A549 (cell line): ENCODE measurements at regions not wholly inside any gene's neighbourhood (a gene's known extent, or its start where the extent isn't known, plus 50 kb on each side); places are given as distances from the start of the nearest gene placed in this dataset.

Experiments used
- ATAC-seq, 2 experiments: fragments of 200-7000 bp in 1 of 2; fragments of >200 bp in 1 of 2; cut with Nextera tagmentation in 1 of 2; cut with Tn5 transposase in 1 of 2; 3 replicates each; pipeline versions ENCODE4 v1.8.0 to v1.9.1; 2018 to 2020; ENCODE audit warnings: mild to moderate bottlenecking in 1 of 2, moderate library complexity in 1 of 2
- CTCF ChIA-PET: fragments of 300-600 bp; sonication (Branson Sonifier 250); formaldehyde crosslinking; extraction: SDS; loops from one replicate; lab custom pipeline; 2021; ENCODE audit warnings: antibody characterized with exemption, inconsistent platforms; lab: Yijun Ruan, JAX
- POLR2A ChIA-PET: fragments of 350-600 bp; formaldehyde crosslinking; extraction: SDS; loops from one replicate; lab custom pipeline; 2021; ENCODE audit warnings: antibody characterized with exemption, inconsistent platforms; lab: Yijun Ruan, JAX
- DNase-seq, 2 experiments: peaks; one replicate each; pipeline versions ENCODE4 v3.0.0 to v3.0.0-alpha.2; 2011 to 2016; ENCODE audit warnings: low read depth in 1 of 2, low spot score in 1 of 2
- FAIRE-seq: peaks from 2 replicates; lab custom pipeline; 2011; peaks lifted over from hg19 to GRCh38; lab: Jason Lieb, UNC
- H3K27ac ChIP-seq, 2 experiments: fragments of >200 bp; sonication (Bioruptor Twin); formaldehyde crosslinking; 3 replicates each; pipeline ENCODE4 v1.5.1; 2016 to 2017
- H3K4me1 ChIP-seq: fragments of >200 bp; sonication (Bioruptor Twin); formaldehyde crosslinking; 3 replicates; pipeline ENCODE4 v1.6.1; 2016
- H3K4me2 ChIP-seq: fragments of >200 bp; sonication (Bioruptor Twin); formaldehyde crosslinking; 3 replicates; pipeline ENCODE4 v1.6.1; 2016
- H3K4me3 ChIP-seq: fragments of >200 bp; sonication (Bioruptor Twin); formaldehyde crosslinking; 3 replicates; pipeline ENCODE4 v1.5.1; 2016
- H3K9me3 ChIP-seq: fragments of >200 bp; sonication (Bioruptor Twin); formaldehyde crosslinking; 3 replicates; pipeline ENCODE4 v1.6.1; 2016
- CHD2 ChIP-seq: fragments of 150-350 bp; IDR thresholded peaks from 2 replicates; pipeline ENCODE4 v1.6.1; 2014; ENCODE audit warnings: low read length; ENCODE audit not compliant: partially characterized antibody
- EHF ChIP-seq: fragments of 250-450 bp; sonication (Bioruptor Pico); IDR thresholded peaks from 2 replicates; pipeline ENCODE4 v1.5.0; 2020; ENCODE audit warnings: mild to moderate bottlenecking
- FOSB ChIP-seq: fragments of 250-450 bp; sonication (Bioruptor Pico); IDR thresholded peaks from 2 replicates; pipeline ENCODE4 v1.5.0; 2020; ENCODE audit warnings: mild to moderate bottlenecking, moderate library complexity
- GATA3 ChIP-seq: IDR thresholded peaks from 2 replicates; pipeline ENCODE4 v1.6.1; 2012; ENCODE audit warnings: borderline replicate concordance
- HDAC2 ChIP-seq: fragments of 200-600 bp; sonication (generic); IDR thresholded peaks from 2 replicates; pipeline ENCODE4 v1.6.1; 2016
- HOXA7 ChIP-seq: fragments of 250-450 bp; sonication (Bioruptor Pico); IDR thresholded peaks from 2 replicates; pipeline ENCODE4 v1.5.0; 2020; ENCODE audit warnings: mild to moderate bottlenecking, moderate library complexity
- JUNB ChIP-seq: fragments of >200 bp; sonication (Bioruptor Twin); formaldehyde crosslinking; IDR thresholded peaks from 2 replicates; pipeline ENCODE4 v1.6.1; 2016
- KDM1A ChIP-seq: fragments of 200-600 bp; sonication (generic); IDR thresholded peaks from 2 replicates; pipeline ENCODE4 v1.6.1; 2016; ENCODE audit warnings: low read depth, mild to moderate bottlenecking
- MAZ ChIP-seq: fragments of 150-350 bp; IDR thresholded peaks from 2 replicates; pipeline ENCODE4 v1.6.1; 2014; ENCODE audit warnings: antibody characterized with exemption, low read depth, low read length, borderline replicate concordance
- MYC ChIP-seq: IDR thresholded peaks from 2 replicates; pipeline ENCODE4 v1.6.1; 2012; ENCODE audit warnings: mild to moderate bottlenecking, inconsistent platforms, low read length, improper control_type of control experiment, borderline replicate concordance
- NFE2L2 ChIP-seq: fragments of 150-350 bp; conservative IDR thresholded peaks from 2 replicates; pipeline ENCODE4 v1.6.1; 2014; ENCODE audit warnings: low read length
- NR3C1 ChIP-seq: fragments of >200 bp; sonication (Bioruptor Twin); formaldehyde crosslinking; IDR thresholded peaks from 3 replicates; pipeline ENCODE4 v1.6.1; 2017
- POLR2AphosphoS2 ChIP-seq: conservative IDR thresholded peaks from 2 replicates; pipeline ENCODE4 v1.6.1; 2012; ENCODE audit warnings: low read length, improper control_type of control experiment, inconsistent platforms
- RAD21 ChIP-seq, 2 experiments: fragments of >200 bp in 1 of 2; sonication (Bioruptor Twin) in 1 of 2; formaldehyde crosslinking in 1 of 2; IDR thresholded peaks in 1 of 2; conservative IDR thresholded peaks in 1 of 2; 2 replicates in 1 of 2; 3 replicates in 1 of 2; pipeline ENCODE4 v1.6.1; 2012 to 2018; ENCODE audit warnings: inconsistent platforms in 1 of 2
- RNF2 ChIP-seq: fragments of 200-600 bp; sonication (generic); IDR thresholded peaks from 2 replicates; pipeline ENCODE4 v1.6.1; 2016; ENCODE audit warnings: low read depth, mild to moderate bottlenecking, antibody characterized with exemption, moderate library complexity, borderline replicate concordance
- TP53 ChIP-seq: fragments of 250-450 bp; sonication (Bioruptor Pico); IDR thresholded peaks from 2 replicates; pipeline ENCODE4 v1.5.0; 2021; ENCODE audit warnings: mild to moderate bottlenecking, moderate library complexity
- WGBS: methylation state at CpG from one replicate; pipeline ENCODE4 v1.1.6; 2017; ENCODE audit errors: missing lambda C conversion rate; 5-methylcytosine and 5-hydroxymethylcytosine counted together
- small RNA-seq, 6 experiments: library from RNA; depleted of rRNA; stranded (forward); fragments of <200 nt; gene quantifications; one replicate each; pipeline ENCODE3, GENCODE V24; 2012
- TF ChIP-seq, protein P1 (sequence below): fragments of 250-450 bp; sonication (Bioruptor Pico); IDR thresholded peaks from 2 replicates; pipeline ENCODE4 v1.5.0; 2020; ENCODE audit warnings: low read depth, mild to moderate bottlenecking, moderate library complexity

DNA sequence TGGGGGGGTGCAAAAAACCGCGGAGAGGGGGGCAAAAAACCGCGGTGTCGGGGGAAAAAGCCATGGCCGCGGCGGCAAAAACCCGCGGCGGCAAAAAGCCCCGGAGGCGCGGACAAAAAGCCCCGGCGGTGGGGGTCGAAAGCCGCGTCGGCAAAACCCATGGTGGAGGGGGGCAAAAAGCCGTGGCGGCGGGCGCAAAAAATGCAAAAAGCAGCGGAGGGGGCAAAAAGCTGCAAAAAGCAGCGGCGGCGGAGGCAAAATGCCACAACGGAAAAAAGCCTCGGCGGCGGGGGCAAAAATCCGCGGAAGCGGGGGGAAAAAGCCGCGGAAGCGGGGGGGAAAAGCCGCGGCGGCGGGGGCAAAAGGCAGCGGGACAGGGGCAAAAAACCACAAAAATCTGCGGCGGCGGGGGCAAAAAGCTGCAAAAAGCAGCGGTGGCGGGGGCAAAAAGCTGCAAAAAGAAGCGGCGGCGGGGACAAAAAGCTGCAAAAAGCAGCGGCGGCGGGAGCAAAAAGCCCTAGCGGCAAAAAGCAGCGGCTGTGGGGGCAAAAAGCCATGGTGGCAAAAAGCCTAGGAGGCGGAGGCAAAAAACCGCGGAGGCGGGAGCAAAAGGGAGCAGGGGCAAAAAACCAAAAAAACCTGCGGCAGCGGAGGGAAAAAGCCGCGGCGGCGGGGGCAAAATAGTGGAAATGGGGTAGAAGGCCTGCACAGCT is 418.9 kb downstream of the ZNF716 start:
- DNase-seq (peak in 1 of 2 experiments; percentile 0), FAIRE-seq (no peak)
- H3K27ac ChIP-seq: no peak overlapping the region
- H3K4me1 ChIP-seq: no peaks in the 10 kb centered on the region
- CTCF ChIA-PET: no interaction called here
- H3K9me3 ChIP-seq: no peaks in the 10 kb centered on the region
- 66% methylated on average over 59 of the region's 66 CpGs for WGBS
- TF ChIP-seq JUNB: no peak
- TF ChIP-seq EHF (CRISPR knock-in tag): no peak
- no peak for TF ChIP-seq CHD2
- no peak for TF ChIP-seq POLR2AphosphoS2
- no peak for TF ChIP-seq MAZ
- TF ChIP-seq, protein P1, sequence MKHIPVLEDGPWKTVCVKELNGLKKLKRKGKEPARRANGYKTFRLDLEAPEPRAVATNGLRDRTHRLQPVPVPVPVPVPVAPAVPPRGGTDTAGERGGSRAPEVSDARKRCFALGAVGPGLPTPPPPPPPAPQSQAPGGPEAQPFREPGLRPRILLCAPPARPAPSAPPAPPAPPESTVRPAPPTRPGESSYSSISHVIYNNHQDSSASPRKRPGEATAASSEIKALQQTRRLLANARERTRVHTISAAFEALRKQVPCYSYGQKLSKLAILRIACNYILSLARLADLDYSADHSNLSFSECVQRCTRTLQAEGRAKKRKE (CRISPR knock-in tag): no peak
- no peak for TF ChIP-seq KDM1A
- no peak for TF ChIP-seq GATA3
- TF ChIP-seq HDAC2: no peak
- no peak for TF ChIP-seq FOSB (CRISPR knock-in tag)
- TF ChIP-seq HOXA7 (CRISPR knock-in tag): no peak
- TF ChIP-seq TP53 (CRISPR knock-in tag): no peak
- no peak for TF ChIP-seq MYC
- no peak for TF ChIP-seq RNF2
- TF ChIP-seq RAD21 (conservative IDR thresholded peaks at IDR 0.05 in 1 of 2, IDR thresholded peaks at IDR 0.05 in 1 of 2): no peak
- TF ChIP-seq NR3C1: no peak
- no peak for TF ChIP-seq NFE2L2
- TF ChIP-seq, all 56 proteins: peak for 0
- POLR2A ChIA-PET: no interaction called here
- Histone ChIP-seq H3K4me3 (peak overlapping the region; percentile 38), H3K4me2 (peak overlapping the region; percentile 56)
- no peak for ATAC-seq

Small RNA genes lying in the stretch of these regions (small RNA-seq; reads per million reads assigned to genes)
- gene AC023141.11 (0 reads per million in 6 experiments), gene AC023141.12 (0 reads per million in 6 experiments), gene AC023141.8 (0 reads per million in 6 experiments)
